SK-N-SH (cell line): ENCODE measurements at regions not wholly inside any gene's neighbourhood (a gene's known extent, or its start where the extent isn't known, plus 50 kb on each side); places are given as distances from the start of the nearest gene placed in this dataset.

ENCODE experiments used
- CTCF ChIA-PET: fragments of 300-600, 350-600 bp; formaldehyde crosslinking; extraction: SDS; loops from one replicate; lab custom pipeline; 2021; lab: Yijun Ruan, JAX
- POLR2A ChIA-PET: fragments of 350-600 bp; sonication (Branson Sonifier 250); formaldehyde crosslinking; extraction: SDS; loops from one replicate; lab custom pipeline; 2020; ENCODE audit warnings: antibody characterized with exemption, inconsistent platforms; lab: Yijun Ruan, JAX
- DNase-seq: peaks from one replicate; pipeline ENCODE4 v3.0.0; 2012
- H2AFZ ChIP-seq: fragments of 200-600 bp; sonication (generic); 2 replicates; pipeline ENCODE4 v1.8.1; 2016; ENCODE audit warnings: antibody characterized with exemption, mild to moderate bottlenecking, low read depth
- H3F3A ChIP-seq: fragments of 200-600 bp; sonication (generic); replicated peaks from 2 replicates; pipeline ENCODE3; 2016; ENCODE audit warnings: antibody characterized with exemption, mild to moderate bottlenecking; ENCODE audit not compliant: insufficient read depth
- H3K27ac ChIP-seq, 2 experiments: fragments of 200-500 bp in 1 of 2; fragments of 200-600 bp in 1 of 2; sonication (Bioruptor generic) in 1 of 2; sonication (generic), shearing (Covaris generic) in 1 of 2; 2 replicates each; pipeline versions ENCODE4 v1.5.1 to v1.6.1; 2014 to 2016; ENCODE audit warnings: low read depth in 2 of 2, inconsistent platforms in 1 of 2, low read length in 1 of 2, mild to moderate bottlenecking in 1 of 2, mixed read lengths in 1 of 2
- H3K27me3 ChIP-seq: fragments of 200-600 bp; sonication (generic), shearing (Covaris generic); 2 replicates; pipeline ENCODE4 v1.6.1; 2016; ENCODE audit warnings: mixed run types; ENCODE audit not compliant: insufficient read depth
- H3K36me3 ChIP-seq, 2 experiments: fragments of 200-500 bp in 1 of 2; fragments of 200-600 bp in 1 of 2; sonication (Bioruptor generic) in 1 of 2; sonication (generic) in 1 of 2; replicated peaks in 1 of 2; 2 replicates each; pipeline versions ENCODE3 to v1.5.1; 2014 to 2016; ENCODE audit warnings: low read length in 1 of 2, mild to moderate bottlenecking in 1 of 2; ENCODE audit not compliant: insufficient read depth in 2 of 2, control insufficient read depth in 1 of 2
- H3K4me1 ChIP-seq, 2 experiments: fragments of 200-500 bp in 1 of 2; fragments of 200-600 bp in 1 of 2; sonication (Bioruptor generic) in 1 of 2; sonication (generic), shearing (Covaris generic) in 1 of 2; 2 replicates each; pipeline versions ENCODE4 v1.5.1 to v1.6.1; 2014 to 2016; ENCODE audit warnings: low read depth in 1 of 2, low read length in 1 of 2, mixed run types in 1 of 2; ENCODE audit not compliant: insufficient read depth in 2 of 2, control insufficient read depth in 1 of 2
- H3K4me2 ChIP-seq: fragments of 200-600 bp; sonication (generic), shearing (Covaris generic); 2 replicates; pipeline ENCODE4 v1.6.1; 2017; ENCODE audit warnings: mixed run types
- H3K4me3 ChIP-seq, 2 experiments: fragments of 200-500 bp in 1 of 2; fragments of 200-600 bp in 1 of 2; sonication (Bioruptor generic) in 1 of 2; sonication (generic), shearing (Covaris generic) in 1 of 2; 2 replicates each; pipeline versions ENCODE4 v1.5.1 to v1.8.1; 2014 to 2016; ENCODE audit warnings: low read depth in 2 of 2, inconsistent platforms in 1 of 2, low read length in 1 of 2, mild to moderate bottlenecking in 1 of 2, mixed read lengths in 1 of 2, moderate library complexity in 1 of 2
- H3K79me2 ChIP-seq: fragments of 200-600 bp; sonication (generic); 2 replicates; pipeline ENCODE4 v1.8.1; 2017; ENCODE audit warnings: mild to moderate bottlenecking; ENCODE audit not compliant: insufficient read depth
- H3K9ac ChIP-seq: fragments of 200-600 bp; sonication (generic); 2 replicates; pipeline ENCODE4 v1.6.1; 2017; ENCODE audit warnings: mixed run types
- H3K9me2 ChIP-seq: fragments of 200-600 bp; sonication (generic); 2 replicates; pipeline ENCODE4 v1.6.1; 2017; ENCODE audit warnings: mixed run types
- H3K9me3 ChIP-seq: fragments of 200-600 bp; sonication (generic); 2 replicates; pipeline ENCODE4 v1.6.1; 2017; ENCODE audit warnings: mixed run types, mild to moderate bottlenecking, moderate library complexity
- H4K20me1 ChIP-seq: fragments of 200-600 bp; sonication (generic); 2 replicates; pipeline ENCODE4 v1.6.1; 2017; ENCODE audit warnings: mild to moderate bottlenecking, mixed run types; ENCODE audit not compliant: insufficient read depth
- ELF1 ChIP-seq: IDR thresholded peaks from 2 replicates; pipeline ENCODE4 v1.4.0; 2012
- EZH2phosphoT487 ChIP-seq: fragments of 200-600 bp; sonication (generic); IDR thresholded peaks from 2 replicates; pipeline ENCODE4 v1.6.1; 2017; ENCODE audit warnings: low read depth, mixed run types, mild to moderate bottlenecking, antibody characterized with exemption, moderate library complexity, borderline replicate concordance
- FOSL2 ChIP-seq: IDR thresholded peaks from 2 replicates; pipeline ENCODE4 v1.4.0; 2012; ENCODE audit warnings: low read depth, mild to moderate bottlenecking, moderate library complexity, borderline replicate concordance
- FOXJ3 ChIP-seq: sonication (generic); formaldehyde crosslinking; IDR thresholded peaks from 2 replicates; pipeline ENCODE4 v1.5.1; 2020; ENCODE audit warnings: mild to moderate bottlenecking, missing genetic modification reagents
- FOXM1 ChIP-seq: IDR thresholded peaks from 2 replicates; pipeline ENCODE4 v1.4.0; 2012; ENCODE audit warnings: low read depth, mild to moderate bottlenecking
- GABPA ChIP-seq: IDR thresholded peaks from 2 replicates; pipeline ENCODE4 v1.4.0; 2012; ENCODE audit warnings: low read depth, mild to moderate bottlenecking
- GATA2 ChIP-seq: sonication (generic); formaldehyde crosslinking; IDR thresholded peaks from 2 replicates; pipeline ENCODE4 v1.5.0; 2020; ENCODE audit warnings: mild to moderate bottlenecking, missing genetic modification reagents
- JUND ChIP-seq: IDR thresholded peaks from 2 replicates; pipeline ENCODE4 v1.4.0; 2012
- MEF2A ChIP-seq: IDR thresholded peaks from 2 replicates; pipeline ENCODE4 v1.4.0; 2012; ENCODE audit warnings: low read depth, borderline replicate concordance
- MXI1 ChIP-seq: IDR thresholded peaks from 2 replicates; pipeline ENCODE4 v1.6.1; 2012; ENCODE audit warnings: mild to moderate bottlenecking, low read depth, low read length, improper control_type of control experiment
- NFIC ChIP-seq: IDR thresholded peaks from 2 replicates; pipeline ENCODE4 v1.4.0; 2012; ENCODE audit warnings: borderline replicate concordance
- RAD21 ChIP-seq: IDR thresholded peaks from 2 replicates; pipeline ENCODE4 v1.6.1; 2012; ENCODE audit warnings: mild to moderate bottlenecking, low read length
- RCOR1 ChIP-seq: fragments of 150-350 bp; IDR thresholded peaks from 2 replicates; pipeline ENCODE4 v1.6.1; 2017; ENCODE audit warnings: antibody characterized with exemption, low read length
- RFX5 ChIP-seq: IDR thresholded peaks from 2 replicates; pipeline ENCODE4 v1.6.1; 2012; ENCODE audit warnings: mild to moderate bottlenecking, improper control_type of control experiment, low read length
- TAF1 ChIP-seq: IDR thresholded peaks from 2 replicates; pipeline ENCODE4 v1.6.1; 2012; ENCODE audit warnings: low read depth, mild to moderate bottlenecking, low read length, moderate library complexity, borderline replicate concordance
- TEAD4 ChIP-seq: IDR thresholded peaks from 2 replicates; pipeline ENCODE4 v1.4.0; 2012; ENCODE audit warnings: mild to moderate bottlenecking, borderline replicate concordance; ENCODE audit not compliant: insufficient read depth
- WGBS: methylation state at CpG from one replicate; pipeline ENCODE4 v1.1.6; 2017; ENCODE audit warnings: low lambda C conversion rate; 5-methylcytosine and 5-hydroxymethylcytosine counted together
- TF ChIP-seq, protein P1 (sequence below): IDR thresholded peaks from 2 replicates; pipeline ENCODE4 v1.4.0; 2012; ENCODE audit warnings: low read depth, borderline replicate concordance
- TF ChIP-seq, protein P2 (sequence below): fragments of 150-350 bp; IDR thresholded peaks from 2 replicates; pipeline ENCODE4 v1.6.1; 2017; ENCODE audit warnings: antibody characterized with exemption, low read length, low read depth, borderline replicate concordance
- TF ChIP-seq, protein P3 (sequence below): IDR thresholded peaks from 2 replicates; pipeline ENCODE4; 2012
- TF ChIP-seq, protein P4 (sequence below): fragments of 150-350 bp; IDR thresholded peaks from 2 replicates; pipeline ENCODE4 v1.6.1; 2016; ENCODE audit warnings: mild to moderate bottlenecking, low read depth, low read length

DNA sequence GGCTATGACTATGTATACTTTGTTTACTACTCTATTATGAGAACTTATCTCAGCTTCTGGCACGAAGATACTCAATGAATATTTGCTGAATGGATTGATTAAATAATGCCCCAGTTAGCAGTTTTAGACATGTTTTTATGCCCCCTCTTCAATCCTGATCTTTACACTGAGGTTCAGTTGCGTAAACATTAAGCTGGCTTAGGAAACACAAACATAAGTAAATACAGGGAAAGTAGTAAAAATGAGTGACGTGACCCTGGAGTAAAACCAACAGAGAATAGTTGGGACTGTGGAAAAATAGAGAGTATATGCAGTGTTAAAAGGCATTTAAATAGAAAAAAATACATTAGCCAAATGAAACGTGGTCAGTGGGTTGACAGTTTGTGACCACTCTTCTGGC, 387.0 kb upstream of the ACTRT1 start:
- Histone ChIP-seq H3F3A (no peaks in the 10 kb centered on the region), H3K9ac (no peak overlapping the region), H3K36me3 (no peaks in the 10 kb centered on the region), H3K27ac (no peak overlapping the region), H3K79me2 (no peaks in the 10 kb centered on the region), H3K4me1 (no peaks in the 10 kb centered on the region), H3K4me3 (no peak overlapping the region), H3K4me2 (no peak overlapping the region), H4K20me1 (no peaks in the 10 kb centered on the region), H3K27me3 (no peaks in the 10 kb centered on the region), H2AFZ (no peak overlapping the region)
- POLR2A ChIA-PET: no interaction called here
- CTCF ChIA-PET: no interaction called here
- WGBS: 3% methylated on average over 4 of the region's 4 CpGs
- TF ChIP-seq MXI1: no peak
- TF ChIP-seq JUND: no peak
- TF ChIP-seq NFIC: no peak
- TF ChIP-seq, protein P1, sequence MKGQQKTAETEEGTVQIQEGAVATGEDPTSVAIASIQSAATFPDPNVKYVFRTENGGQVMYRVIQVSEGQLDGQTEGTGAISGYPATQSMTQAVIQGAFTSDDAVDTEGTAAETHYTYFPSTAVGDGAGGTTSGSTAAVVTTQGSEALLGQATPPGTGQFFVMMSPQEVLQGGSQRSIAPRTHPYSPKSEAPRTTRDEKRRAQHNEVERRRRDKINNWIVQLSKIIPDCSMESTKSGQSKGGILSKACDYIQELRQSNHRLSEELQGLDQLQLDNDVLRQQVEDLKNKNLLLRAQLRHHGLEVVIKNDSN: no peak
- TF ChIP-seq, all 33 proteins: peak for 0
- no peak for DNase-seq
- H3K9me3 ChIP-seq: no peaks in the 10 kb centered on the region
- H3K9me2 ChIP-seq: no peaks in the 10 kb centered on the region

DNA sequence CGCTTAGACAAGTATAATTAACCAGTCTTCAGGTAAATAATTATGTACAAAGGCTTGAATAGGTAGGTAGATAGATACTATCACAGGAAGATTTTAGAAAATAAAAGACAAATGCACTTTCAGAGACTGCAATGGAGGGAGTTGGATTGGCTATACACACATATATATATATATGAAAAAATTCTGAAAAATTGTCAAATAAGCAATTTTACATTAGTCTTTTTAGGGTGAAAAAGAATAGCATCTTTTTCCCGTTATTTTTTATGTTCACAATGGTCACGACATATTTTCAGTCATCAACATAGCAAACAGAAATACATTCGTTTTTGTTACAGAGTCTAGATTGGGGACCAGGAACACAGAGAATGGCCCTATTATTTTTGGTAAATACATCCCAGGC, 385.9 kb upstream of the ACTRT1 start:
- H3K4me1 ChIP-seq: no peaks in the 10 kb centered on the region
- WGBS: 8% methylated on average over 4 of the region's 4 CpGs
- DNase-seq: no peak
- ChIA-PET CTCF (no interaction called here), POLR2A (no interaction called here)
- no peaks in the 10 kb centered on the region for H3K36me3 ChIP-seq
- no peak overlapping the region for H3K4me2 ChIP-seq
- H3K9ac ChIP-seq: no peak overlapping the region
- no peak overlapping the region for H3K4me3 ChIP-seq
- H3K9me3 ChIP-seq: no peaks in the 10 kb centered on the region
- no peaks in the 10 kb centered on the region for H3F3A ChIP-seq
- H3K9me2 ChIP-seq: no peaks in the 10 kb centered on the region
- H2AFZ ChIP-seq: no peak overlapping the region
- no peaks in the 10 kb centered on the region for H4K20me1 ChIP-seq
- no peaks in the 10 kb centered on the region for H3K27me3 ChIP-seq
- no peaks in the 10 kb centered on the region for H3K79me2 ChIP-seq
- H3K27ac ChIP-seq: no peak overlapping the region
- no peak for TF ChIP-seq GABPA
- no peak for TF ChIP-seq GATA2
- TF ChIP-seq ELF1: no peak
- no peak for TF ChIP-seq NFIC
- TF ChIP-seq, protein P2, sequence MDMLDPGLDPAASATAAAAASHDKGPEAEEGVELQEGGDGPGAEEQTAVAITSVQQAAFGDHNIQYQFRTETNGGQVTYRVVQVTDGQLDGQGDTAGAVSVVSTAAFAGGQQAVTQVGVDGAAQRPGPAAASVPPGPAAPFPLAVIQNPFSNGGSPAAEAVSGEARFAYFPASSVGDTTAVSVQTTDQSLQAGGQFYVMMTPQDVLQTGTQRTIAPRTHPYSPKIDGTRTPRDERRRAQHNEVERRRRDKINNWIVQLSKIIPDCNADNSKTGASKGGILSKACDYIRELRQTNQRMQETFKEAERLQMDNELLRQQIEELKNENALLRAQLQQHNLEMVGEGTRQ: no peak
- no peak for TF ChIP-seq EZH2phosphoT487
- TF ChIP-seq TAF1: no peak
- no peak for TF ChIP-seq FOXM1
- TF ChIP-seq, protein P3, sequence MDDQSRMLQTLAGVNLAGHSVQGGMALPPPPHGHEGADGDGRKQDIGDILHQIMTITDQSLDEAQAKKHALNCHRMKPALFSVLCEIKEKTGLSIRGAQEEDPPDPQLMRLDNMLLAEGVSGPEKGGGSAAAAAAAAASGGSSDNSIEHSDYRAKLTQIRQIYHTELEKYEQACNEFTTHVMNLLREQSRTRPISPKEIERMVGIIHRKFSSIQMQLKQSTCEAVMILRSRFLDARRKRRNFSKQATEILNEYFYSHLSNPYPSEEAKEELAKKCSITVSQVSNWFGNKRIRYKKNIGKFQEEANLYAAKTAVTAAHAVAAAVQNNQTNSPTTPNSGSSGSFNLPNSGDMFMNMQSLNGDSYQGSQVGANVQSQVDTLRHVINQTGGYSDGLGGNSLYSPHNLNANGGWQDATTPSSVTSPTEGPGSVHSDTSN: no peak
- TF ChIP-seq, protein P1: no peak
- TF ChIP-seq, protein P4, sequence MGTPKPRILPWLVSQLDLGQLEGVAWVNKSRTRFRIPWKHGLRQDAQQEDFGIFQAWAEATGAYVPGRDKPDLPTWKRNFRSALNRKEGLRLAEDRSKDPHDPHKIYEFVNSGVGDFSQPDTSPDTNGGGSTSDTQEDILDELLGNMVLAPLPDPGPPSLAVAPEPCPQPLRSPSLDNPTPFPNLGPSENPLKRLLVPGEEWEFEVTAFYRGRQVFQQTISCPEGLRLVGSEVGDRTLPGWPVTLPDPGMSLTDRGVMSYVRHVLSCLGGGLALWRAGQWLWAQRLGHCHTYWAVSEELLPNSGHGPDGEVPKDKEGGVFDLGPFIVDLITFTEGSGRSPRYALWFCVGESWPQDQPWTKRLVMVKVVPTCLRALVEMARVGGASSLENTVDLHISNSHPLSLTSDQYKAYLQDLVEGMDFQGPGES: no peak
- no peak for TF ChIP-seq FOXJ3 (CRISPR knock-in tag)
- no peak for TF ChIP-seq RFX5
- TF ChIP-seq JUND: no peak
- TF ChIP-seq FOSL2: no peak
- TF ChIP-seq RAD21: no peak
- no peak for TF ChIP-seq RCOR1
- TF ChIP-seq TEAD4: no peak
- no peak for TF ChIP-seq MEF2A
- TF ChIP-seq, all 33 proteins: peak for 0
